Choroid plexus epithelial cell (primary cell): ENCODE measurements at regions not wholly inside any gene's neighbourhood (a gene's known extent, or its start where the extent isn't known, plus 50 kb on each side); places are given as distances from the start of the nearest gene placed in this dataset.

ENCODE experiments used
- DNase-seq: peaks from one replicate; pipeline ENCODE4 v3.0.0-alpha.2; 2010; ENCODE audit warnings: low read depth
- H3K4me3 ChIP-seq: 2 replicates; pipeline ENCODE4 v1.5.1; 2011; ENCODE audit warnings: low read depth, mild to moderate bottlenecking, control low read depth, low read length, moderate library complexity
- TF ChIP-seq, protein P1 (sequence below): conservative IDR thresholded peaks from 2 replicates; pipeline ENCODE4 v1.5.1; 2011; ENCODE audit warnings: low read depth, mild to moderate bottlenecking, control low read depth, inconsistent platforms, low read length, moderate library complexity

- DNase-seq = no peak
- no peak overlapping the region for H3K4me3 ChIP-seq
- TF ChIP-seq, protein P1, sequence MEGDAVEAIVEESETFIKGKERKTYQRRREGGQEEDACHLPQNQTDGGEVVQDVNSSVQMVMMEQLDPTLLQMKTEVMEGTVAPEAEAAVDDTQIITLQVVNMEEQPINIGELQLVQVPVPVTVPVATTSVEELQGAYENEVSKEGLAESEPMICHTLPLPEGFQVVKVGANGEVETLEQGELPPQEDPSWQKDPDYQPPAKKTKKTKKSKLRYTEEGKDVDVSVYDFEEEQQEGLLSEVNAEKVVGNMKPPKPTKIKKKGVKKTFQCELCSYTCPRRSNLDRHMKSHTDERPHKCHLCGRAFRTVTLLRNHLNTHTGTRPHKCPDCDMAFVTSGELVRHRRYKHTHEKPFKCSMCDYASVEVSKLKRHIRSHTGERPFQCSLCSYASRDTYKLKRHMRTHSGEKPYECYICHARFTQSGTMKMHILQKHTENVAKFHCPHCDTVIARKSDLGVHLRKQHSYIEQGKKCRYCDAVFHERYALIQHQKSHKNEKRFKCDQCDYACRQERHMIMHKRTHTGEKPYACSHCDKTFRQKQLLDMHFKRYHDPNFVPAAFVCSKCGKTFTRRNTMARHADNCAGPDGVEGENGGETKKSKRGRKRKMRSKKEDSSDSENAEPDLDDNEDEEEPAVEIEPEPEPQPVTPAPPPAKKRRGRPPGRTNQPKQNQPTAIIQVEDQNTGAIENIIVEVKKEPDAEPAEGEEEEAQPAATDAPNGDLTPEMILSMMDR = no peak
These were observed 65.0 kb upstream of the ONECUT1 start for GRCh38 chr15:52855157-52855556.

GRCh38 chr15:52844823-52845222 is 54.7 kb upstream of the ONECUT1 start:
- TF ChIP-seq, protein P1 = no peak
- no peak overlapping the region for H3K4me3 ChIP-seq

More at GRCh38 chr15:52844823-52845222, 54.7 kb upstream of the ONECUT1 start:
- no peak for DNase-seq
